A673 (cell line): ENCODE measurements at regions not wholly inside any gene's neighbourhood (a gene's known extent, or its start where the extent isn't known, plus 50 kb on each side); places are given as distances from the start of the nearest gene placed in this dataset.

Source experiments
- BruUV-seq: library from RNA; stranded (reverse); fragments of 400-500 nt; replicated peaks from 2 replicates; lab custom pipeline; 2021; lab: Mats Ljungman, UMichigan
- CTCF ChIA-PET: fragments of 300-600 bp; sonication (Branson Sonifier 250); formaldehyde crosslinking; loops from one replicate; lab custom pipeline; 2022; ENCODE audit warnings: antibody characterized with exemption; lab: Charles Lee
- POLR2A ChIA-PET: fragments of 300-600 bp; sonication (Branson Sonifier 250); formaldehyde crosslinking; loops from one replicate; lab custom pipeline; 2022; ENCODE audit warnings: antibody characterized with exemption; ENCODE audit not compliant: low non-redundant PET; lab: Charles Lee
- DNase-seq: peaks from one replicate; pipeline ENCODE4 v3.0.0-alpha.2; 2015; ENCODE audit warnings: low spot score
- H3K27ac ChIP-seq: fragments of 200-600 bp; sonication (generic); 2 replicates; pipeline ENCODE4 v1.5.1; 2016; ENCODE audit warnings: mixed run types, low read depth, mild to moderate bottlenecking, mixed read lengths, antibody characterized with exemption, low read length; ENCODE audit not compliant: poor library complexity, severe bottlenecking
- H3K27me3 ChIP-seq: fragments of 200-600 bp; sonication (generic); replicated peaks from 2 replicates; pipeline ENCODE4 v1.6.1; 2017; ENCODE audit warnings: mixed run types, low read depth, mild to moderate bottlenecking, mixed read lengths, antibody characterized with exemption, low read length; ENCODE audit not compliant: insufficient read depth, poor library complexity
- H3K36me3 ChIP-seq: fragments of 200-600 bp; sonication (generic); 2 replicates; pipeline ENCODE4 v1.6.1; 2016; ENCODE audit warnings: mixed run types, mild to moderate bottlenecking, mixed read lengths, antibody characterized with exemption, low read length; ENCODE audit not compliant: insufficient read depth, poor library complexity, severe bottlenecking
- H3K4me1 ChIP-seq: fragments of 200-600 bp; sonication (generic); 2 replicates; pipeline ENCODE4 v1.6.1; 2017; ENCODE audit warnings: mixed run types, mild to moderate bottlenecking, mixed read lengths, antibody characterized with exemption, low read length; ENCODE audit not compliant: insufficient read depth, poor library complexity, severe bottlenecking
- H3K4me3 ChIP-seq: fragments of 200-600 bp; sonication (generic); 2 replicates; pipeline ENCODE4 v1.5.1; 2016; ENCODE audit warnings: low read depth, mixed run types, mild to moderate bottlenecking, mixed read lengths, low read length; ENCODE audit not compliant: poor library complexity, severe bottlenecking
- H3K9me3 ChIP-seq: fragments of 200-600 bp; sonication (generic); 2 replicates; pipeline ENCODE4 v1.6.1; 2016; ENCODE audit warnings: mixed run types, low read depth, mild to moderate bottlenecking, mixed read lengths, antibody characterized with exemption, low read length; ENCODE audit not compliant: poor library complexity, severe bottlenecking
- CTCF ChIP-seq: fragments of 300-800, 200-600 bp; sonication (generic); conservative IDR thresholded peaks from 2 replicates; pipeline ENCODE4 v1.5.1; 2017; ENCODE audit warnings: low read depth, mild to moderate bottlenecking, antibody characterized with exemption, low read length, moderate library complexity, mixed read lengths
- EZH2 ChIP-seq: fragments of 200-600 bp; sonication (generic); IDR thresholded peaks from 2 replicates; pipeline ENCODE4 v1.6.1; 2017; ENCODE audit warnings: borderline replicate concordance, low read depth, mild to moderate bottlenecking, mixed read lengths, antibody characterized with exemption, low read length; ENCODE audit not compliant: poor library complexity, severe bottlenecking
- intact Hi-C: fragments of 100-400 bp; cut with micrococcal nuclease; formaldehyde crosslinking; loops from one replicate; pipeline ENCODE4 v1.10.0; 2022; ENCODE audit not compliant: unreplicated experiment

GRCh38 chr2:21469158-21469557 is 345.4 kb downstream of the TDRD15 start:
- no TSS peak for BruUV-seq
- intact Hi-C loops, result no loop called here
- H3K4me1 ChIP-seq, result no peaks in the 10 kb centered on the region
- H3K4me3 ChIP-seq, result no peak overlapping the region
- no peaks in the 10 kb centered on the region for H3K36me3 ChIP-seq
- POLR2A ChIA-PET, result no interaction called here
- no peaks in the 10 kb centered on the region for H3K9me3 ChIP-seq
- H3K27me3 ChIP-seq, result peaks cover 3% of the 10 kb centered on the region
- TF ChIP-seq EZH2 (no peak), CTCF (no peak)
- DNase-seq, result no peak
- no peak overlapping the region for H3K27ac ChIP-seq
- CTCF ChIA-PET, result no interaction called here

- ChIA-PET CTCF (no interaction called here), POLR2A (no interaction called here)
- TF ChIP-seq CTCF, result no peak
- no peak for TF ChIP-seq EZH2
- H3K4me3 ChIP-seq, result no peak overlapping the region
- intact Hi-C loops, result no loop called here
- no peaks in the 10 kb centered on the region for H3K4me1 ChIP-seq
- no peak overlapping the region for H3K27ac ChIP-seq
- DNase-seq, result no peak
- H3K9me3 ChIP-seq, result no peaks in the 10 kb centered on the region
- peaks cover 3% of the 10 kb centered on the region for H3K27me3 ChIP-seq
- no TSS peak for BruUV-seq
- H3K36me3 ChIP-seq, result no peaks in the 10 kb centered on the region
These were observed 345.8 kb downstream of the TDRD15 start for GRCh38 chr2:21469564-21469963.

GRCh38 chr2:21480162-21480561 is 356.4 kb downstream of the TDRD15 start:
- H3K4me1 ChIP-seq, result no peaks in the 10 kb centered on the region
- no peak overlapping the region for H3K27ac ChIP-seq
- H3K9me3 ChIP-seq, result no peaks in the 10 kb centered on the region
- H3K36me3 ChIP-seq, result no peaks in the 10 kb centered on the region
- BruUV-seq, result no TSS peak
- no peak for TF ChIP-seq EZH2
- ChIA-PET POLR2A (no interaction called here), CTCF (no interaction called here)
- no peak overlapping the region for H3K4me3 ChIP-seq
- intact Hi-C loops, result no loop called here
- DNase-seq, result no peak
- H3K27me3 ChIP-seq, result no peaks in the 10 kb centered on the region

GRCh38 chr2:21484643-21485042 is 360.9 kb downstream of the TDRD15 start:
- Histone ChIP-seq H3K36me3 (no peaks in the 10 kb centered on the region), H3K27ac (no peak overlapping the region), H3K4me1 (no peaks in the 10 kb centered on the region), H3K27me3 (no peaks in the 10 kb centered on the region), H3K4me3 (no peak overlapping the region), H3K9me3 (no peaks in the 10 kb centered on the region)
- ChIA-PET POLR2A (no interaction called here), CTCF (no interaction called here)
- DNase-seq, result no peak
- BruUV-seq, result no TSS peak
- TF ChIP-seq CTCF (no peak), EZH2 (no peak)
- intact Hi-C loops, result no loop called here
